DMS153 (cell line): ENCODE measurements at regions not wholly inside any gene's neighbourhood (a gene's known extent, or its start where the extent isn't known, plus 50 kb on each side); places are given as distances from the start of the nearest gene placed in this dataset.

ENCODE experiments used
- DNase-seq: peaks from one replicate; lab custom pipeline; 2025; lab: John Stamatoyannopoulos, UW

GRCh38 chr2:217409949-217410680 lies 550.3 kb upstream of the TNP1 start:
- DNase-seq = no peak

- DNase-seq = no peak
Observed at GRCh38 chr2:217407362-217407761, 547.5 kb upstream of the TNP1 start.

- no peak for DNase-seq
Observed at GRCh38 chr2:217404236-217404760, 544.4 kb upstream of the TNP1 start.

- DNase-seq = no peak
Observed at GRCh38 chr2:217402761-217403383, 543.0 kb upstream of the TNP1 start.

GRCh38 chr2:217402144-217402543 lies 542.3 kb upstream of the TNP1 start:
- DNase-seq = no peak

GRCh38 chr2:217399291-217399690 lies 539.4 kb upstream of the TNP1 start:
- no peak for DNase-seq

GRCh38 chr2:217398860-217399259 lies 539.0 kb upstream of the TNP1 start:
- DNase-seq = no peak

GRCh38 chr2:217398101-217398500 lies 538.2 kb upstream of the TNP1 start:
- no peak for DNase-seq

- no peak for DNase-seq
Observed at GRCh38 chr2:217396586-217396985, 536.7 kb upstream of the TNP1 start.

- DNase-seq = no peak
Observed at GRCh38 chr2:217396165-217396564, 536.3 kb upstream of the TNP1 start.

GRCh38 chr2:217394510-217395351 lies 534.9 kb upstream of the TNP1 start:
- no peak for DNase-seq

GRCh38 chr2:217393585-217394032 lies 533.7 kb upstream of the TNP1 start:
- DNase-seq = no peak

- DNase-seq = no peak
Observed at GRCh38 chr2:217392930-217393584, 533.2 kb upstream of the TNP1 start.

- no peak for DNase-seq
Observed at GRCh38 chr2:217387776-217388387, 528.0 kb upstream of the TNP1 start.

GRCh38 chr2:217386041-217386440 lies 526.2 kb upstream of the TNP1 start:
- DNase-seq = no peak

GRCh38 chr2:217383620-217384019 lies 523.8 kb upstream of the TNP1 start:
- DNase-seq = no peak

- DNase-seq = no peak
Observed at GRCh38 chr2:217382794-217383193, 522.9 kb upstream of the TNP1 start.

GRCh38 chr2:217379807-217380206 lies 519.9 kb upstream of the TNP1 start:
- DNase-seq = no peak

- DNase-seq = no peak
Observed at GRCh38 chr2:217372794-217373193, 512.9 kb upstream of the TNP1 start.

- no peak for DNase-seq
Observed at GRCh38 chr2:217371781-217372213, 511.9 kb upstream of the TNP1 start.

GRCh38 chr2:217370391-217370790 lies 510.5 kb upstream of the TNP1 start:
- DNase-seq = no peak

- no peak for DNase-seq
Observed at GRCh38 chr2:217367464-217367863, 507.6 kb upstream of the TNP1 start.
